GM12891 (cell line): ENCODE measurements at regions not wholly inside any gene's neighbourhood (a gene's known extent, or its start where the extent isn't known, plus 50 kb on each side); places are given as distances from the start of the nearest gene placed in this dataset.

Experiments used
- PAX5 ChIP-seq: IDR thresholded peaks from 2 replicates; pipeline ENCODE4 v1.6.1; 2011; ENCODE audit warnings: low read length, moderate library complexity, mild to moderate bottlenecking; ENCODE audit not compliant: insufficient read depth, severe bottlenecking
- POLR2A ChIP-seq: IDR thresholded peaks from 2 replicates; pipeline ENCODE4 v1.6.1; 2011; ENCODE audit warnings: low read depth, low read length, control low read depth
- POLR2AphosphoS5 ChIP-seq: IDR thresholded peaks from 2 replicates; pipeline ENCODE4 v1.6.1; 2011; ENCODE audit warnings: low read depth, low read length, control low read depth
- POU2F2 ChIP-seq: IDR thresholded peaks from 2 replicates; pipeline ENCODE4 v1.6.1; 2011; ENCODE audit warnings: low read depth, mild to moderate bottlenecking, control low read depth, low read length, moderate library complexity
- TAF1 ChIP-seq: IDR thresholded peaks from 2 replicates; pipeline ENCODE4 v1.6.1; 2011; ENCODE audit warnings: low read depth, low read length, control low read depth

GRCh38 chr6:113402544-113402943, 454.6 kb upstream of the MARCKS start:
- no peak for TF ChIP-seq PAX5
- TF ChIP-seq POLR2AphosphoS5, result no peak
- no peak for TF ChIP-seq POLR2A
- no peak for TF ChIP-seq TAF1
- TF ChIP-seq POU2F2, result no peak
